H1 (cell line): ENCODE measurements at regions not wholly inside any gene's neighbourhood (a gene's known extent, or its start where the extent isn't known, plus 50 kb on each side); places are given as distances from the start of the nearest gene placed in this dataset.

Experiments
- SUZ12 ChIP-seq: fragments of 200-600 bp; sonication (generic); IDR thresholded peaks from 2 replicates; pipeline ENCODE4 v1.6.1; 2012; ENCODE audit warnings: mild to moderate bottlenecking, inconsistent platforms, low read length, moderate library complexity, mixed read lengths
- TF ChIP-seq, protein P1 (sequence below): fragments of 300-600 bp; sonication (generic); IDR thresholded peaks from 2 replicates; pipeline ENCODE4 v1.7.1; 2012; ENCODE audit warnings: low read length, moderate library complexity, mild to moderate bottlenecking, inconsistent platforms; ENCODE audit not compliant: insufficient replicate concordance

DNA sequence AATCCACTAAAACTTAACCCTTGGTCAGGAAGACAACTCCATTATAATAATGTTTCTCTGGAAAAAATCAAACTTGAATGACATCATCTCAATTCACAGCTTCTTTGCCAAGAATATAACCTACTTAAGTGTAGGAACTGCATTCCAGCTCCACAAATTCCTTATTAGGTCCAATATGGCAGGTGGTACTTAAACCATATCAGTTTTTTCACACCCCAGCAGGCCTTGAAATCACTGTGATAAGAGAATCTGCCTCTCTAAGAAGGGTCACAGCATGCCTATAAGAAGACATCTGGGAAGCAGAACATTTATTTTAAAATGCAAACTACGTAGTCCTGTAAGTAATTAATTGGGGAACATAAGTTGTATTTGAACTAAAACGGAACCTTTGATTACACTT lies 687.8 kb downstream of the DIAPH3 start (continued):
- TF ChIP-seq, protein P1, sequence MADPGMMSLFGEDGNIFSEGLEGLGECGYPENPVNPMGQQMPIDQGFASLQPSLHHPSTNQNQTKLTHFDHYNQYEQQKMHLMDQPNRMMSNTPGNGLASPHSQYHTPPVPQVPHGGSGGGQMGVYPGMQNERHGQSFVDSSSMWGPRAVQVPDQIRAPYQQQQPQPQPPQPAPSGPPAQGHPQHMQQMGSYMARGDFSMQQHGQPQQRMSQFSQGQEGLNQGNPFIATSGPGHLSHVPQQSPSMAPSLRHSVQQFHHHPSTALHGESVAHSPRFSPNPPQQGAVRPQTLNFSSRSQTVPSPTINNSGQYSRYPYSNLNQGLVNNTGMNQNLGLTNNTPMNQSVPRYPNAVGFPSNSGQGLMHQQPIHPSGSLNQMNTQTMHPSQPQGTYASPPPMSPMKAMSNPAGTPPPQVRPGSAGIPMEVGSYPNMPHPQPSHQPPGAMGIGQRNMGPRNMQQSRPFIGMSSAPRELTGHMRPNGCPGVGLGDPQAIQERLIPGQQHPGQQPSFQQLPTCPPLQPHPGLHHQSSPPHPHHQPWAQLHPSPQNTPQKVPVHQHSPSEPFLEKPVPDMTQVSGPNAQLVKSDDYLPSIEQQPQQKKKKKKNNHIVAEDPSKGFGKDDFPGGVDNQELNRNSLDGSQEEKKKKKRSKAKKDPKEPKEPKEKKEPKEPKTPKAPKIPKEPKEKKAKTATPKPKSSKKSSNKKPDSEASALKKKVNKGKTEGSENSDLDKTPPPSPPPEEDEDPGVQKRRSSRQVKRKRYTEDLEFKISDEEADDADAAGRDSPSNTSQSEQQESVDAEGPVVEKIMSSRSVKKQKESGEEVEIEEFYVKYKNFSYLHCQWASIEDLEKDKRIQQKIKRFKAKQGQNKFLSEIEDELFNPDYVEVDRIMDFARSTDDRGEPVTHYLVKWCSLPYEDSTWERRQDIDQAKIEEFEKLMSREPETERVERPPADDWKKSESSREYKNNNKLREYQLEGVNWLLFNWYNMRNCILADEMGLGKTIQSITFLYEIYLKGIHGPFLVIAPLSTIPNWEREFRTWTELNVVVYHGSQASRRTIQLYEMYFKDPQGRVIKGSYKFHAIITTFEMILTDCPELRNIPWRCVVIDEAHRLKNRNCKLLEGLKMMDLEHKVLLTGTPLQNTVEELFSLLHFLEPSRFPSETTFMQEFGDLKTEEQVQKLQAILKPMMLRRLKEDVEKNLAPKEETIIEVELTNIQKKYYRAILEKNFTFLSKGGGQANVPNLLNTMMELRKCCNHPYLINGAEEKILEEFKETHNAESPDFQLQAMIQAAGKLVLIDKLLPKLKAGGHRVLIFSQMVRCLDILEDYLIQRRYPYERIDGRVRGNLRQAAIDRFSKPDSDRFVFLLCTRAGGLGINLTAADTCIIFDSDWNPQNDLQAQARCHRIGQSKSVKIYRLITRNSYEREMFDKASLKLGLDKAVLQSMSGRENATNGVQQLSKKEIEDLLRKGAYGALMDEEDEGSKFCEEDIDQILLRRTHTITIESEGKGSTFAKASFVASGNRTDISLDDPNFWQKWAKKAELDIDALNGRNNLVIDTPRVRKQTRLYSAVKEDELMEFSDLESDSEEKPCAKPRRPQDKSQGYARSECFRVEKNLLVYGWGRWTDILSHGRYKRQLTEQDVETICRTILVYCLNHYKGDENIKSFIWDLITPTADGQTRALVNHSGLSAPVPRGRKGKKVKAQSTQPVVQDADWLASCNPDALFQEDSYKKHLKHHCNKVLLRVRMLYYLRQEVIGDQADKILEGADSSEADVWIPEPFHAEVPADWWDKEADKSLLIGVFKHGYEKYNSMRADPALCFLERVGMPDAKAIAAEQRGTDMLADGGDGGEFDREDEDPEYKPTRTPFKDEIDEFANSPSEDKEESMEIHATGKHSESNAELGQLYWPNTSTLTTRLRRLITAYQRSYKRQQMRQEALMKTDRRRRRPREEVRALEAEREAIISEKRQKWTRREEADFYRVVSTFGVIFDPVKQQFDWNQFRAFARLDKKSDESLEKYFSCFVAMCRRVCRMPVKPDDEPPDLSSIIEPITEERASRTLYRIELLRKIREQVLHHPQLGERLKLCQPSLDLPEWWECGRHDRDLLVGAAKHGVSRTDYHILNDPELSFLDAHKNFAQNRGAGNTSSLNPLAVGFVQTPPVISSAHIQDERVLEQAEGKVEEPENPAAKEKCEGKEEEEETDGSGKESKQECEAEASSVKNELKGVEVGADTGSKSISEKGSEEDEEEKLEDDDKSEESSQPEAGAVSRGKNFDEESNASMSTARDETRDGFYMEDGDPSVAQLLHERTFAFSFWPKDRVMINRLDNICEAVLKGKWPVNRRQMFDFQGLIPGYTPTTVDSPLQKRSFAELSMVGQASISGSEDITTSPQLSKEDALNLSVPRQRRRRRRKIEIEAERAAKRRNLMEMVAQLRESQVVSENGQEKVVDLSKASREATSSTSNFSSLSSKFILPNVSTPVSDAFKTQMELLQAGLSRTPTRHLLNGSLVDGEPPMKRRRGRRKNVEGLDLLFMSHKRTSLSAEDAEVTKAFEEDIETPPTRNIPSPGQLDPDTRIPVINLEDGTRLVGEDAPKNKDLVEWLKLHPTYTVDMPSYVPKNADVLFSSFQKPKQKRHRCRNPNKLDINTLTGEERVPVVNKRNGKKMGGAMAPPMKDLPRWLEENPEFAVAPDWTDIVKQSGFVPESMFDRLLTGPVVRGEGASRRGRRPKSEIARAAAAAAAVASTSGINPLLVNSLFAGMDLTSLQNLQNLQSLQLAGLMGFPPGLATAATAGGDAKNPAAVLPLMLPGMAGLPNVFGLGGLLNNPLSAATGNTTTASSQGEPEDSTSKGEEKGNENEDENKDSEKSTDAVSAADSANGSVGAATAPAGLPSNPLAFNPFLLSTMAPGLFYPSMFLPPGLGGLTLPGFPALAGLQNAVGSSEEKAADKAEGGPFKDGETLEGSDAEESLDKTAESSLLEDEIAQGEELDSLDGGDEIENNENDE: no peak
- no peak for TF ChIP-seq SUZ12
- TF ChIP-seq, all 59 proteins: peak for 0
